NAMALWA (cell line): ENCODE measurements at regions not wholly inside any gene's neighbourhood (a gene's known extent, or its start where the extent isn't known, plus 50 kb on each side); places are given as distances from the start of the nearest gene placed in this dataset.
A peak's percentile ranks its signal among the peaks of the same experiment; 100 is the strongest.
"Not testable (repeated sequence)": the region's sequence is repeated elsewhere in the genome, so short reads cannot be mapped to it uniquely, and the experiment has no call there.

Experiments used
- DNase-seq: peaks from one replicate; pipeline ENCODE4 v3.0.0-alpha.2; 2015; ENCODE audit warnings: low spot score

GRCh38 chr15:35992791-35993190 is 446.8 kb upstream of the DPH6 start:
- no peak for DNase-seq

GRCh38 chr15:35993196-35993595 is 447.2 kb upstream of the DPH6 start:
- no peak for DNase-seq

DNA sequence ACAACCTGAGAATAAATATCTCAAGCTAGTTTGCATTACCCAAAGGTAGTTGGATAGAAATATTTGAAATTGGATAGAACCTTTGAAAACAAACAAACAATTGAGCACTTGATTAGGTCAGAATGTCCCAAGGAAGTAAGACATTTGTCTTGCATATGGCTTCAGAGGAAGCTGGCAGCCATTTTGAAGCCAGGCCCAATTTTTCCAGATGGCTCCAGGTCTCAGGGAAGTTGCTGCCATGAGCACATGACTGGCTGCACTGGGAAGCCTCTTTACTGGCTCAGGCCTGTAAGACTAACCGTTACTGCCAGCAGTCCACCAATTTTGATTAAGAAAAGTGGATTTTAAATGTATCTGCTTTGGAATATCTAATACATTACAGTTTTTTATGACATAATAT is 448.9 kb upstream of the DPH6 start:
- DNase-seq = no peak

GRCh38 chr15:35998663-35999602 is 453.0 kb upstream of the DPH6 start:
- no peak for DNase-seq

GRCh38 chr15:36004891-36005490 is 459.0 kb upstream of the DPH6 start:
- DNase-seq = no peak

DNA sequence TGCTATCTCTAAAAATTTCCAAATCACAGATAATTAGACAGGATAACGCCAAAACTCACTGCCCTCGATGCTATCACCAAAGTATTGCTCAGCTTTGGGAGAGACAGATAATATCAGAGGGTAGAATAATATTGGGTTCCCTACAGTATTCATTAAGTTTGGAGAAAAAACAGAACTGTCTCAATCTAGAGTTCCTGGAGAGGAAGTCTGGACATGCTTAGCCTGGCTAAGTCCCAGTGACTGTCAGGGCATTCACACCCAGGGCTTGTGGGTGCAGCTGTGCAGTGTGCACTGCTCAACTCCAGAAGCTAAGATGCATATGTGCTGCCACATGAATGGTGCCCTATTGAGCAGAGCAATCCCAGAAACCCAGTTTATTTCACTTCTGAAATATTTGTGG is 459.6 kb upstream of the DPH6 start:
- no peak for DNase-seq

- DNase-seq = no peak
Measured at GRCh38 chr15:36007699-36008098, 461.7 kb upstream of the DPH6 start.

DNA sequence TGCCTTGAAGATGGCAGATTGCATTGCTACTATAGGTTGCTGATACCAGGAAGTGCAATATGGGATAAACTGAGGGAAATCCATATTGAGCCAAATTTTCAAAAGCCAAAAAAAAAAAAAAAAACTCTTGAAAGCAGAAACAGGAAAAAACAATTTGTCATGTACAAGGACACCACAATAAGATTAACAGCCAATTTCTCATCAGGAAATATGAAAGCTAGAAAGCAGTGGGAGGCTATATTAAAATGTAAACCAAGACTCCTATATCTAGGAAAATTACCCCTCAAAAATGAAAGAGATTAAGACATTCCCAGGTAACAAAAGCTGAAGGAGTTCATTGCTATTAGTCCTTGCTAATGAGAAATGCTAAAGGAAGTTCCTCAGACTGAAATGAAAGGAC is 462.8 kb upstream of the DPH6 start:
- DNase-seq = no peak

- no peak for DNase-seq
Measured at GRCh38 chr15:36024031-36024688, 478.2 kb upstream of the DPH6 start.

- DNase-seq = no peak
Measured at GRCh38 chr15:36026627-36027283, 480.8 kb upstream of the DPH6 start.

DNA sequence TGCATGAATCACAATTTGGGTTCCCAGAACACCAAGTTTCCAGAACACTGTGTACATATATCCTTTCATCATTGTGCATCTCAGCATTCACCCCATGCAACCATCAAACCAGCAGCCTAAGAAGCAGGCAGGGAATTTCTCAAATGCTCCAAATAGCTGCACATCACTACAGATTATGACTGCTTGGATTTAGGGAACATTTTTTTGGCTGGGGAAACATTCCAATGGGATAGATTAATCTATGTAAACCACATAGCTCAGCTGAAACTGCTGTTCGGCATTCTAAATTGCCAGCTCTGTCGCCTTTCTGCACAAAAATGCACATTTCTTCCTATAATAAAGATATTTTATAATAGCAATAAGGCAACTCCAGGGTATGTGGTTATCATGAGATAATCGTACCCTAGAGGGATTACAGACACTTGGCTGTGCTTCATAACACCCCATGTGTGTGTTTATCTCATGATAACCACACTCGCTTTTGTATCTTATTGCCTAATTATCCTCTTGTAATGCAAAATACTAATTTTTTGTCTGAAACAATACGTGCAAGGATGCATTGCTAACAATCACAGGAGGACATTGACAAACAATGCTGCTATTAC is 483.7 kb upstream of the DPH6 start:
- DNase-seq = no peak

- no peak for DNase-seq
Measured at GRCh38 chr15:36039996-36040572, 494.1 kb upstream of the DPH6 start.

DNA sequence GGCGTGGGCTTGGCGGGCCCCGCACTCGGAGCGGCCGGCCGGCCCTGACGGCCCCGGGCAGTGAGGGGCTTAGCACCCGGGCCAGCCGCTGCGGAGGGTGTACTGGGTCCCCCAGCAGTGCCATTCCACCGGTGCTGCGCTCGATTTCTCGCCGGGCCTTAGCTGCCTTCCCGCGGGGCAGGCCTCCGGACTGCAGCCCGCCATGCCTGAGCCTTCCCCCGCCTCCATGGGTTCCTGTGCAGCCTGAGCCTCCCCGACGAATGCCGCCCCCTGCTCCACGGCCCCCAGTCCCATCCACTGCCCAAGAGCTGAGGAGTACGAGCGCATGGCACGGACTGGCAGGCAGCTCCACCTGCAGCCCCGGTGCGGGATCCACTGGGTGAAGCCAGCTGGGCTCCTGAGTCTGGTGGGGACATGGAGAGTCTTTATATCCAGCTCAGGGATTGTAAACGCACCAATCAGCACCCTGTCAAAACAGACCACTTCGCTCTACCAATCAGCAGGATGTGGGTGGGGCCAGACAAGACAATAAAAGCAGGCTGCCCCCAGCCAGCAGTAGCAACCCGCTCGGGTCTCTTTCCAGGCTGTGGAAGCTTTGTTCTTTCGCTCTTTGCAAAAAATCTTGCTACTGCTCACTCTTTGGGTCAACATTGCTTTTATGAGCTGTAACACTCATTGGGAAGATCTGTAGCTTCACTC is 501.2 kb upstream of the DPH6 start:
- not testable (repeated sequence) for DNase-seq

- no peak for DNase-seq
Measured at GRCh38 chr15:36050899-36051298, 504.9 kb upstream of the DPH6 start.

GRCh38 chr15:36052641-36053040 is 506.7 kb upstream of the DPH6 start:
- peak; percentile 22 for DNase-seq

GRCh38 chr15:36053746-36054145 is 507.8 kb upstream of the DPH6 start:
- DNase-seq = no peak

GRCh38 chr15:36059596-36059995 is 513.6 kb upstream of the DPH6 start:
- DNase-seq = no peak

DNA sequence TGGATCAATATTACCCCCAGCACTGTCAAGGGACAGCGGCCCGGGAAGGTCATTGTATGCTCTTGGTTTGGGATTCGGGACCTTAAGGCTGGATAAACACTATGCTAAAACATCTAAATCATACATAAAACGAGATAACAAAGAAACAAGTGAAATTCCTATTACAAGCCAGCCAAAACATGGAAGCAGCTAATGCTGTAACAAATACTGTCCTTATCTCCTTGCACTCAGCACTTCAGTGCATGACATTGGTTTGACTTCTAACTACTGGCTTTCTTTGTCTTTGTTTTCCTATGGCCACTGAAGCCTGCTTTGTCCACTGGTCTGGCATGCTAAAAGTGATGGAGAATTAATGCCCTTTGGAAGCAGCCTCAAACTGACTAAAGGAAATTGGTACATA is 516.4 kb upstream of the DPH6 start:
- DNase-seq = no peak

GRCh38 chr15:36066757-36067156 is 512.7 kb upstream of the CDIN1 start:
- no peak for DNase-seq

DNA sequence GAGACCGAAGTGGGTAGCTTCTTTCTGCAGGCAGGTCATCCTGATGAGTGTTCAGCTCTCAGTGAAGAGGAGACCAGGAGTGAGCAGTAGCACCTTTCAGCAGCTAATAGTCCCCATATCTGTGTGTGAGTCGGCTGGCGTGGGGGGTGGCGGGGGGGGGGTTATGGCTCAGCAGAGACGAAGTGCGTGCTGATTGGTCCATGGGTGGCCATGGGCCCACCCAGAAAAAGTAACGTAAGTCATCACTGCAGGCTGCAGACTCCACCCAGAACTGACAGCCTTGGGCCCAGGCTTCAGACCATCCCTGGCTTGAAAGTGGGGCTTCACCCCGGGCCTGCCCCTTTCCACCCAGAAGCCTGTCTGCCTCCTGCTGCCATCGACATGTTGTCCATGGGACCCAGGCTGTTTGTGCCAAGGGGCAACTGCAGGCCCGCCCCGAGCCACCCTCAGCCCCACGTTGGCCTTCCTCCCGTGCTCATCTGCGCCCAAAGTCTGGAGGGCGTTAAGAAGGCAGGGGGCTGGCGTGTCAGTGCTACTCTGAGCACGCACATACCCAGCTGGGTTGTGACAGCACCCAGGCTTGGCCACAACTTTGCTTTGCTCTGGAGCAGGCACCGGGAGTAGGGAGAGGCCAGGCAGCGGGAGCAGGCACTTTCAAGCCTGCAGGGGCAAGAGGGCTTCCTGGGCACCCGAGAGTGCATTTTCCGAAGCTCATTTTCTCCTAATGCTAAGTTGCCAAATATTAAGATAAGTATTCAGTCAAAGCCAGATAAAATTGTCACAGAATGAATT is 511.7 kb upstream of the CDIN1 start:
- DNase-seq = no peak
